IgD-negative memory B cell (primary cell): ENCODE measurements at regions not wholly inside any gene's neighbourhood (a gene's known extent, or its start where the extent isn't known, plus 50 kb on each side); places are given as distances from the start of the nearest gene placed in this dataset.
"Not testable (repeated sequence)": the region's sequence is repeated elsewhere in the genome, so short reads cannot be mapped to it uniquely, and the experiment has no call there.

Experiments
- H3K27ac Mint-ChIP-seq, 3 donors: one replicate each; pipeline ENCODE4 v1.8.0; 2020 to 2022; ENCODE audit warnings: mild to moderate bottlenecking in 3 of 3, mixed read lengths in 3 of 3, moderate library complexity in 1 of 3
- H3K27me3 Mint-ChIP-seq: one replicate; pipeline ENCODE4 v1.8.0; 2021; ENCODE audit warnings: mixed read lengths
- H3K36me3 Mint-ChIP-seq: one replicate; pipeline ENCODE4 v1.8.0; 2020; ENCODE audit warnings: mild to moderate bottlenecking, mixed read lengths
- H3K4me1 Mint-ChIP-seq, 3 donors: one replicate each; pipeline ENCODE4 v1.8.0; 2020 to 2022; ENCODE audit warnings: mixed read lengths in 3 of 3, mild to moderate bottlenecking in 1 of 3
- H3K4me3 Mint-ChIP-seq, 4 donors: one replicate each; pipeline ENCODE4 v1.8.0; 2020 to 2022; ENCODE audit warnings: mild to moderate bottlenecking in 4 of 4, mixed read lengths in 4 of 4, moderate library complexity in 3 of 4
- H3K9me3 Mint-ChIP-seq, 3 donors: one replicate each; pipeline ENCODE4 v1.8.0; 2020 to 2021; ENCODE audit warnings: mixed read lengths in 3 of 3, mild to moderate bottlenecking in 1 of 3

DNA sequence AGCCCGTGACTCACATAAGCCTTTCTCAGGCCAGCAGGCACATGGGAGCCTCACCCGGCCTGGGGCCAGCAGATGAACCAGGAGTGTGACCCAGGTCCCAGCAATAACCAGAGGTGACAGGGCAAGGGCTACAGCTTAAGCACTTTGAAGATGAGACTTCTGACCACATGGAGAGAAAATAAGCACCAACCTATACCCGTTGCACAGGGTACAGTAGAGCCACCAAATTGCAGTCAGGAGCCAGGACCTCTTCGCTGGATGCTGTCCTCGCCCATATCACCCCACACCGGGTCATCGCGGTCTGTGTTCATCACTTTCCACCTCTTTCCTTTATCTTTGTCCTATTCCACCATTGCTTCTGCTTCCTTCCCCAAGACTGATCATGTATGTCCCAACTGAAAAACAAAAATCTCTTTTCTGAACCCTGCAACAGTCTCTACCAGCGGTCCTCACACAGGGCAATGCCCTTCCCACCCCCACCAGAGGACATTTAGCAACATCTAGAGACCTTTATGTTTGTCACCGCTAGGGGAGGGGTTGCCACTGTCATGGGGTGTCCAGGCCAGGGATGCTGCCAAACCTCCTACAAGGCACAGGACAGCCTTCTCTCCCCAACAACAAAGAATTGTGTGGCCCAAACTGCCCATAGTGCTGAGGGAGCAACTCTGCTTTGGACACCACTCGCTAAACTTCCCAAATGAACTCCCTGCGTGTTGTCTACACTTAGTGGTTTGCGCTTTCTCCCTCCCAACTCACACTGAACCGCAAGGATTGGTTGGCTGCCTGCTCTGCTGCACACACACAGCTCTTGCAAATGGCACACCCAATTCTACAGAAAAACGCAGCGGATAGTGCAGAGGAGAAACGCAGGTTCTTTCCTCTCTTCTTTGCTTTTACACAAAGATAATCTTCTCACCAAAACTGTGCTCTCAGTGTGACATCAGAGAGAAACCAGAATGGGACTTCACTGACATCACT, 219.4 kb upstream of the FRG1 start:
- H3K36me3 Mint-ChIP-seq, H3K27ac Mint-ChIP-seq, H3K4me3 Mint-ChIP-seq, H3K27me3 Mint-ChIP-seq, H3K9me3 Mint-ChIP-seq, H3K4me1 Mint-ChIP-seq: not testable (repeated sequence)

DNA sequence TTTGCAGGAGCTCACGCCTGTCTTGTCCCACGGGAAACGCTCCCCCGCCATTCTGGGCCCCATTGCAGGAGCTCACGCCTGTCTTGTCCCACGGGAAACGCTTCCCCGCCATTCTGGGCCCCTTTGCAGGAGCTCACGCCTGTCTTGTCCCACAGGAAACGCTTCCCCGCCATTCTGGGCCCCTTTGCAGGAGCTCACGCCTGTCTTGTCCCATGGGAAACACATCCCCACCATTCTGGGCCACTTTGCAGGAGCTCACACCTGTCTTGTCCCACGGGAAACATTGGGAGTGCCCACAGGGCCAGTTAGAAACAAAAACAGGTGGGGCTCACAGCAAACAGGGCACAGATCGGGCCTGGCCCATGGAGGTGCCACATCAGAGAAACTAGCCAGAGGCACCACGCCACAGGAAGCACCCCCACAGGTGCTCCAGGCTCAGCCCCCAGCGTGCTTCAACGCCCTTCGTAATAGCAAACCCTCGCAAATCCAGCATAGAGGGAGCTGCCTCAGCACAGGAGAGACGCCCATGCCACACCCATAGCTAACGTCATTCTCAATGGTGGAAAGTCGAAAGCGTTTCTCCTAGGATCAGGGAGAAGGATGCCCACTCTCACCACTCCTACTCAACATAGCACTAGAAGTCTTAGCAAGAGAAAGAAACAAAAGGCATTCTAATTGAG, 218.2 kb upstream of the FRG1 start:
- H3K4me3 Mint-ChIP-seq, result not testable (repeated sequence)

DNA sequence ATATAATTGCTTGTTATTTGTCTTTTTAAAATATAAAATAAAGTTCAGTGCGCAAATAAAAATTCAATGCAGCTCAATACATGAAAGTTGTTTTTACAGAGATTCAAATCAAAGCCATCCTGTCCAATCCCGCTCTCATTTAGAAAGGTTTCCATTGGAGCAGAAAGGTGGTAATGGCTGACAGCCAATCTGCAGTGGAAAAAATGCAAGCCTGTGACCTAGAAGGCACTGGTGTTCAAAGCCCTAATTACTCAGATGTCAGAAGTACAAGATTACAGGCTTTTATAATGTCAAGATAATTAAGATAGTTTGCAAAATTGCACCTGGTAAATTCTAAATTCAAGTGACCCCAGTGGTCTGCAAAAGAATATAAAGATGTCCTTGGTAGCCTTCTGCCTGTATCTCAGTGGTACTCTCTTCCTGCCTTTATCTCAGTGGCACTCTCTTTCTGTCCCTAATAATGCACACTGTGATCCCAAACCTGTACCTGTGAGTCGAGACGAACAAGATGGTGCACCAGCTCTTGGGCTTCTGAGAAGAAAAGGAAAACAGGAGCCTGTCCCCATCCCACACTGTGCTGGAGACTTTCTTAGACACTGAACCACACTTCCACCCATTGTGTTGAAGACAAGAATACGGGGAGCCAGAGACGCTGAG, 212.6 kb upstream of the FRG1 start:
- H3K36me3 Mint-ChIP-seq, H3K9me3 Mint-ChIP-seq, H3K4me3 Mint-ChIP-seq, H3K27ac Mint-ChIP-seq, H3K4me1 Mint-ChIP-seq, H3K27me3 Mint-ChIP-seq: not testable (repeated sequence)

More for the DNA sequence above, 218.2 kb upstream of the FRG1 start:
- H3K36me3 Mint-ChIP-seq, H3K27me3 Mint-ChIP-seq, H3K4me1 Mint-ChIP-seq, H3K9me3 Mint-ChIP-seq, H3K27ac Mint-ChIP-seq: not testable (repeated sequence)

- not testable (repeated sequence) for H3K27ac Mint-ChIP-seq, H3K36me3 Mint-ChIP-seq, H3K4me3 Mint-ChIP-seq, H3K27me3 Mint-ChIP-seq, H3K4me1 Mint-ChIP-seq
- H3K9me3 Mint-ChIP-seq, result peaks cover 0 to 14% (median 0%) of the 10 kb centered on the region in 3 donors
Observed at GRCh38 chr4:189731989-189732388, 208.7 kb upstream of the FRG1 start.

GRCh38 chr4:189733507-189733906, 207.2 kb upstream of the FRG1 start:
- H3K9me3 Mint-ChIP-seq, result peaks cover 0 to 14% (median 3%) of the 10 kb centered on the region in 3 donors
- not testable (repeated sequence) for H3K27me3 Mint-ChIP-seq, H3K4me1 Mint-ChIP-seq, H3K4me3 Mint-ChIP-seq, H3K27ac Mint-ChIP-seq, H3K36me3 Mint-ChIP-seq

DNA sequence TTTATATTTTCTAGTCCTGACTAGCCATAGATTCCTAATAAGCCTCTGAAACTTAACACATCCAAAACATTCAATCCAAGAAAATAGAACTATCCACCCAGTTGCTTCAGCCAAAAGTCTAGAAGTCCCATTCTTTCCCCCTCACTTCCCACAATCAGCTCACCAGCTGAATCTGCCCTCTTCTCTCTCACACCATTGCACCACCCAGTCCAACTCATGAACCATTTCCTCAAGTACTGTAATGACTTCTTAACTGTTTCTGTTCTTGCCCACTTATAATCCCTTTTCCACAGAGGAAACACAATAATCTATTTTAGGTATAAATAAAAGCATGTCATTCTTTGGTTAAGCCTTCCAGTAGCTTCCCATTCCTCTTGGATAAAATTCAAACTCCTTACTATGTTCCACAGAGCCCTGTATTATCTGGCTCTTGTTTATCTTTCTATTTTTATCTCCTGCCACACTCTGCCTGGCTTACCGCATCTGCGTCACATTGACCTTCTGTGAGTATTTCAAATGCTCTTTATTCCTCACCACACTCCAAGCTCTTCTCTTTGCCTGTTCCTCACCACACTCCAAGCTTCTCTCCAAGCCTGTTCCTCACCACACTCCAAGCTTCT, 205.9 kb upstream of the FRG1 start:
- not testable (repeated sequence) for H3K4me1 Mint-ChIP-seq, H3K36me3 Mint-ChIP-seq, H3K27ac Mint-ChIP-seq, H3K27me3 Mint-ChIP-seq, H3K4me3 Mint-ChIP-seq
- peaks cover 0 to 14% (median 3%) of the 10 kb centered on the region in 3 donors for H3K9me3 Mint-ChIP-seq

DNA sequence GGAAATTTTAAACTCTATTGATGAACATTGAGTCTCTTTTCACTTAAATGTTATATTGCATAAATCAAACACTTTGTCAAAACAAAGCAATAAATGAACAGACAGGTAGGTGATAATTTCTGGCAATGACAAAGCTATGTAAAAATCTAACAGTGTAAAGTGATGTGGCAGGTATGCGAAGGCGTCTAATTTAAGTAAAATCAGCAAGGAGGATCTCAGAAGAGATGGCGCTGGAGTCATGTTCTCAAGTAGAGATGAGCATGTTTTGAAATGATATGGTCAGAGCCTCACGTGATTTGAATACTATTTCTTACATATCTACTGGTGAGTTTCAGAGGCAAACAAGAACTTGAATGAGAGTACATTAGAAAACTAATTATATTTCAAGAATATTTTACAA, 204.0 kb upstream of the FRG1 start:
- not testable (repeated sequence) for H3K27ac Mint-ChIP-seq, H3K4me1 Mint-ChIP-seq, H3K27me3 Mint-ChIP-seq, H3K4me3 Mint-ChIP-seq, H3K36me3 Mint-ChIP-seq
- H3K9me3 Mint-ChIP-seq, result peaks cover 3 to 14% (median 5%) of the 10 kb centered on the region in 3 donors

- not testable (repeated sequence) for H3K4me1 Mint-ChIP-seq, H3K9me3 Mint-ChIP-seq, H3K36me3 Mint-ChIP-seq, H3K27me3 Mint-ChIP-seq, H3K4me3 Mint-ChIP-seq, H3K27ac Mint-ChIP-seq
Observed at GRCh38 chr4:189740118-189740517, 200.6 kb upstream of the FRG1 start.

DNA sequence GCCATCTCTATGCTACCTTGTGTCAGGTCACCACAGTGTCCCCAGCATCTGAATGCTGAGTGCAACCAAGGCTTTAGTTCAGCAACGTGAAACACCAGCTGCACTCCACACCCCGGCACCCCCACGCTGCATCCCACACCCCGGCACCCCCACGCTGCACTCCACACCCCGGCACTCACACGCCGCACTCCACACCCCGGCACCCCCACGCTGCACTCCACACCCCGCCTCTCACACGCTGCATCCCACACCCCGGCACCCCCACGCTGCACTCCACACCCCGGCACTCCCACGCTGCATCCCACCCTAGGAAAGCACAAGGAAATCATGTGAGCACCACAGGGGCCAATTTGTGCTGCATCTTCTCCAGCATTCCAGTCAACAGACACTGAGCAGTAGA, 199.8 kb upstream of the FRG1 start:
- H3K4me1 Mint-ChIP-seq, result no peaks in the 10 kb centered on the region
- H3K9me3 Mint-ChIP-seq, result peaks cover 3 to 8% (median 8%) of the 10 kb centered on the region in 3 donors
- H3K4me3 Mint-ChIP-seq, result no peak overlapping the region
- H3K27me3 Mint-ChIP-seq, result no peaks in the 10 kb centered on the region
- no peak overlapping the region for H3K27ac Mint-ChIP-seq
- no peaks in the 10 kb centered on the region for H3K36me3 Mint-ChIP-seq

GRCh38 chr4:189753092-189753491, 187.6 kb upstream of the FRG1 start:
- not testable (repeated sequence) for H3K4me1 Mint-ChIP-seq

GRCh38 chr4:189763583-189763982, 177.1 kb upstream of the FRG1 start:
- H3K9me3 Mint-ChIP-seq, result peaks cover 0 to 6% (median 3%) of the 10 kb centered on the region in 3 donors
- no peak overlapping the region for H3K27ac Mint-ChIP-seq
- no peaks in the 10 kb centered on the region for H3K36me3 Mint-ChIP-seq
- H3K4me1 Mint-ChIP-seq, result no peaks in the 10 kb centered on the region
- H3K27me3 Mint-ChIP-seq, result no peaks in the 10 kb centered on the region
- no peak overlapping the region for H3K4me3 Mint-ChIP-seq

More at GRCh38 chr4:189753092-189753491, 187.6 kb upstream of the FRG1 start:
- not testable (repeated sequence) for H3K9me3 Mint-ChIP-seq, H3K36me3 Mint-ChIP-seq, H3K4me3 Mint-ChIP-seq, H3K27me3 Mint-ChIP-seq, H3K27ac Mint-ChIP-seq

GRCh38 chr4:189765301-189765700, 175.4 kb upstream of the FRG1 start:
- Mint-ChIP-seq H3K9me3 (peaks cover 0 to 10% (median 3%) of the 10 kb centered on the region in 3 donors), H3K4me1 (no peaks in the 10 kb centered on the region), H3K4me3 (no peak overlapping the region), H3K27me3 (peaks cover 4% of the 10 kb centered on the region), H3K36me3 (no peaks in the 10 kb centered on the region), H3K27ac (no peak overlapping the region)

DNA sequence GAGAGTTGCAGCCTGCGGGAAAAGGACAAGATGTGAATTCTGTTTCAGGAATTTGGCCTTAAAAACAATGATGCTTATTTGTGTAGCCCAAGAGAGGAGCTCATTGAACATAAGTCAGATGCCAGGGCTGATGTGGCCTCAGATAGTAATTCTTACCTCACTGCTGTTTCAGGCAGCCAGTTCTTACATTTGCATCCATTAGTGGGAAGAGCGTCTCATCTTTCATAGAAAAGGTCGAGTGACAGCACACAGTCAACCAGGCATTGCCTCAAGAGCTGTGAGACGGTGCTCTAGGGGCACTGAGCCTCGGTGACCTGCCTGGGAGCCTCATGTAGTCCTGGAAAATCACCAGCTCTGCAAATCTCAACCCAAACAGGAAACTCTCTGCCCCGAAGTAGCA, 174.9 kb upstream of the FRG1 start:
- Mint-ChIP-seq H3K4me3 (no peak overlapping the region), H3K9me3 (peaks cover 0 to 10% (median 3%) of the 10 kb centered on the region in 3 donors), H3K27me3 (peaks cover 4% of the 10 kb centered on the region), H3K36me3 (no peaks in the 10 kb centered on the region), H3K4me1 (no peaks in the 10 kb centered on the region), H3K27ac (no peak overlapping the region)

- H3K9me3 Mint-ChIP-seq, result peaks cover 0 to 3% (median 0%) of the 10 kb centered on the region in 3 donors
- no peaks in the 10 kb centered on the region for H3K4me1 Mint-ChIP-seq
- H3K27me3 Mint-ChIP-seq, result peaks cover 4% of the 10 kb centered on the region
- H3K27ac Mint-ChIP-seq, result no peak overlapping the region
- H3K4me3 Mint-ChIP-seq, result no peak overlapping the region
- H3K36me3 Mint-ChIP-seq, result no peaks in the 10 kb centered on the region
Observed at GRCh38 chr4:189767941-189768340, 172.7 kb upstream of the FRG1 start.

DNA sequence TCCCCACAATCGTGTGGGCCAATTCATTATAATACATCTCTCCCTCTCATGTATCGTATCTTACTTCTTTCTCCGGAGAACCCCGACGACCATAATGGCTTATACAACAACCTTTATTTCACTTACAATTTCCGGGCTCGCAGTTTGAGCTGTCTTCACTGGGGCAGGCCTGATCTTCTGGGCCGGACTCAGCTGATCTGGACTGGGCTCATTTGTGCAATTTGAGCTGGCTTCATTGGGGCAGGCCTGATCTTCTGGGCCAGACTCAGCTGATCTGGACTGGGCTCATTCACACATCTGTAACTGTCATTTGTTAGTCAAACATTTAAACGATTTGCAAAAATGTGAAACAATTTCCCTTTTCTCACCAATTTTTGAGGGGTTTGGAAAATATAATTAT, 171.5 kb upstream of the FRG1 start:
- Mint-ChIP-seq H3K27me3 (peaks cover 4% of the 10 kb centered on the region), H3K9me3 (peaks cover 0 to 6% (median 1%) of the 10 kb centered on the region in 3 donors), H3K4me1 (no peaks in the 10 kb centered on the region), H3K27ac (no peak overlapping the region), H3K36me3 (no peaks in the 10 kb centered on the region), H3K4me3 (no peak overlapping the region)
